ENCODE measurements at regions not wholly inside any gene's neighbourhood (a gene's known extent, or its start where the extent isn't known, plus 50 kb on each side); places are given as distances from the start of the nearest gene placed in this dataset.

GRCh38 chr3:135621184-135621920 is 344.2 kb upstream of the PPP2R3A start:
- TF ChIP-seq CTCF (IDR thresholded peaks at IDR 0.05), result no peak
- no peak for TF ChIP-seq POLR2AphosphoS5 (IDR thresholded peaks at IDR 0.05; ENCODE audit: insufficient read depth in 1 of 2, low read depth in 1 of 2)
